ENCODE measurements at regions not wholly inside any gene's neighbourhood (a gene's known extent, or its start where the extent isn't known, plus 50 kb on each side); places are given as distances from the start of the nearest gene placed in this dataset.

DNA sequence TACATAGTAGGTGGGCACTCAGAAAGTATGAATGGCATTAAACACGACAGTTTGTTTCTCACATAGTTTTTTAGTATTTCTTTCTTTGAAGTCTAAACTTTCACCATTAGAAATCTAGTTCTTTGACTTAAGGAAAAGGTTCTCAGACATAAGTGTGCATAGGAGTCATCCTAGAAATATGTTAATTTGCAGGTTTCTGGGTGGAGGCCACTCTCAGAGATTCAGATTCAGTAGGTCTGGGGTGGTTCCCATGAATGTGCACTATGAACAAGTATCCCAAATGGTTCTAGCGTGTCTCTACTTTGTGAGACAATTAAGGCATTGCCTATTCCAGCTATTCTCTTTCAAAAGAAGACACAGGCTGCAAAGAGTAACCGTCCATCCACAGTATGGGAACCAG, 119.3 kb downstream of the NGF start:
- no peaks in the 10 kb centered on the region for H3K36me3 ChIP-seq (ENCODE audit: control insufficient read depth in 2 of 2, insufficient read depth in 2 of 2, low read length in 2 of 2)
- H3K4me3 ChIP-seq (ENCODE audit: low read length in 2 of 2), result no peak overlapping the region
- H3K9ac ChIP-seq (ENCODE audit: low read length in 2 of 2), result no peak overlapping the region
- no peak overlapping the region for H3K27ac ChIP-seq (ENCODE audit: low read length)
- H3K27me3 ChIP-seq (ENCODE audit: control insufficient read depth in 1 of 2, insufficient read depth in 2 of 2, low read length in 2 of 2), result no peaks in the 10 kb centered on the region
- no peaks in the 10 kb centered on the region for H3K9me3 ChIP-seq (ENCODE audit: control insufficient read depth in 2 of 2, low read length in 2 of 2)
- H3K4me1 ChIP-seq (ENCODE audit: control insufficient read depth, insufficient read depth, low read length), result no peaks in the 10 kb centered on the region

DNA sequence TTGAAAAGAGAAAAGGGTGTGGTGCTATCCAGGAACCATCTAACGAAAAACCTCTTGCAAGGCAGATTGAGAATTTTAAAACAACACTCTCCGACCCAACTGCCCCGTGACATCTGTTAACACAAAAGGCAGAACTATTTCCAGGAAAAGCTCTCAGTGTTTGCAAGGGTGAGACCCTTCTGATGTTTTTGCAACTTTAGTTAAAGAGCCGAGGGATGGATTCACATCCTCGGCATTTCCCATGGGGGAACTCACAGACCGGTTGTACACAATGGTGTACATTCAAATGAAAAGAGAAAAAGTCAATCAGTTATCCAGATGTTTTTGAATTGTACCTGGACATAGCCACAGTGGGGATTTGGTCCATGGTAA, 120.0 kb downstream of the NGF start:
- no peaks in the 10 kb centered on the region for H3K9me3 ChIP-seq (ENCODE audit: control insufficient read depth in 2 of 2, low read length in 2 of 2)
- H3K27ac ChIP-seq (ENCODE audit: low read length), result no peak overlapping the region
- H3K4me3 ChIP-seq (ENCODE audit: low read length in 2 of 2), result no peak overlapping the region
- H3K27me3 ChIP-seq (ENCODE audit: control insufficient read depth in 1 of 2, insufficient read depth in 2 of 2, low read length in 2 of 2), result no peaks in the 10 kb centered on the region
- no peaks in the 10 kb centered on the region for H3K36me3 ChIP-seq (ENCODE audit: control insufficient read depth in 2 of 2, insufficient read depth in 2 of 2, low read length in 2 of 2)
- no peaks in the 10 kb centered on the region for H3K4me1 ChIP-seq (ENCODE audit: control insufficient read depth, insufficient read depth, low read length)
- no peak overlapping the region for H3K9ac ChIP-seq (ENCODE audit: low read length in 2 of 2)

DNA sequence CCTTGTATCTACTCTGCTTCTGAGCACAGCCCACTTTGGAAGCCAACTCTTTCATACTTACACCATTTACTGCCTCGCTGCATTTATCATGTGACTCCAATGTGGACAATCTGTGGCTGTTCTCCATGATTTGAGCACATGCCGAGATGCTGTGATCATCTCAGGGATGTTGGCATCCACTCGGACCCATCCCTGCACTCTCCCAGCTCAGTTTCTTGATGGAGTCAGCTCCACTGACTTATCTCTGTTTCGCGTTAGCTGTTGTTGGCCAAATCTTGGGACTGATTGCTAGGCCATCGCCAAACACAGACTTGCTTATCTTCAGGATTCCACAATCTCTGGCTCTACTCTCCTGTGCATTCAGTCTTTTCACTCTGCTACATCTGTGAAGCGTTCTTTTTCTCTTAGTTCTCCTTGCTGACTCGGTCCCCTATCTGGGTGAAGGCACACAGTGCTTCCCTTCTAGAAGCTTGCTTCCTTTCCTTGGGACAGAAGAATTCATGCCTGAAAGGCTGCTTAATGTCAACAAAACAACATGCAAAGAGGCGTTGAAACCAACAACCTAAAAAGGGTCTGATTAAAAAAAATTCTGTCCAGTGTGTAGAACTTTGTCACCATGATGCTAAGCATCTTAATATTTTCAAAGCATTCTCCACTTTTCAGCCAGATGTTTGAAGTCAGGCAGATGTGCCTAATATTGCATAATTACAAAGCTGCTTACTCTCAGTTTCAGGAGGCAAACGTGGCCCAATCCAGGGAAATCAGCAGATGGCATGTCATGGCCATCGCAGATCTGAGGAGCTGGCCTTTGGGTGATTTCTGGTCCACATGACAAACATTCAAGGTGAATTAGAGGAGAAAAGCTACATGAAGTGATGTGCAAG, 120.7 kb downstream of the NGF start:
- Histone ChIP-seq H3K9ac (ENCODE audit: low read length in 2 of 2) (no peak overlapping the region), H3K4me3 (ENCODE audit: low read length in 2 of 2) (no peak overlapping the region), H3K36me3 (ENCODE audit: control insufficient read depth in 2 of 2, insufficient read depth in 2 of 2, low read length in 2 of 2) (no peaks in the 10 kb centered on the region), H3K27me3 (ENCODE audit: control insufficient read depth in 1 of 2, insufficient read depth in 2 of 2, low read length in 2 of 2) (no peaks in the 10 kb centered on the region), H3K4me1 (ENCODE audit: control insufficient read depth, insufficient read depth, low read length) (no peaks in the 10 kb centered on the region), H3K9me3 (ENCODE audit: control insufficient read depth in 2 of 2, low read length in 2 of 2) (no peaks in the 10 kb centered on the region), H3K27ac (ENCODE audit: low read length) (no peak overlapping the region)

DNA sequence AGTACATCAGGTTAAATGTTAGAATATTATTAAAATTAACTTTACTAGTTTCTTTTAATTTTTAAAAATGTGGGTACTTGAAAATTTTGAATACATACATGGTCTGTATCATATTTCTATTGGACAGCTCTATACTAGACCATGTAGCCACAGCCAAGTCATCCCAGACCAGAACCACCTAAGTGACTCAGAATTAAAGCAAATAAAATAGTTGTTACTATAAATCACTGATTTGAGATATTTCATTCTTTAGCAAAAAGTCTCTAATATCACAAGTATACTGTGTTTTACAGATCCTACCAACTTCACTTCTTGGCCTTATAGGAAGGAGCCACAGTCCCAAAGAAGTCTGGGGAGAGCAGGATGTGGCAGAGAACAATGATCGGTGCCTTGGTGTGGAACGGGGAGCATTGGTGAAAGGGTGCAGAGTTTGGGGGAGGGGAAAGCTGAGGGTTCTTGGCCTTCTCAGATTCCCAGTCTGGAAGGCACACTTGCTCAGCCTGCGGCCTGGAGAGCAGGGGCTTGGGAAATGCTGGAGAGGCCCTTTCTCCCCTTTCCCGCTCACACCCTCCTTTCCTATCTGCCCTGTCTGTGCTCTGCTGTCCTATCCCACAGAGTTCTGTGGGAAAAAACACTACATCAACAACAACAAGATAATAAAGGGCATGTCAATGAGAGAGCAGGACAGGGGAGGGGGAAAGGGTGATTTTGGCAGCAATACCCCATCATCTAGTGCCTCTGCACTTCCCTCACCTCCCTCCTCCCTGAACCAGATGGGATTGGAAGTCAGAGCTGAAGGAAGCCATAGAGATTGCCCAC, 122.1 kb downstream of the NGF start:
- H3K36me3 ChIP-seq (ENCODE audit: control insufficient read depth in 2 of 2, insufficient read depth in 2 of 2, low read length in 2 of 2), result no peaks in the 10 kb centered on the region
- no peak overlapping the region for H3K4me3 ChIP-seq (ENCODE audit: low read length in 2 of 2)
- H3K4me1 ChIP-seq (ENCODE audit: control insufficient read depth, insufficient read depth, low read length), result no peaks in the 10 kb centered on the region
- H3K9ac ChIP-seq (ENCODE audit: low read length in 2 of 2), result no peak overlapping the region
- no peak overlapping the region for H3K27ac ChIP-seq (ENCODE audit: low read length)
- no peaks in the 10 kb centered on the region for H3K9me3 ChIP-seq (ENCODE audit: control insufficient read depth in 2 of 2, low read length in 2 of 2)
- no peaks in the 10 kb centered on the region for H3K27me3 ChIP-seq (ENCODE audit: control insufficient read depth in 1 of 2, insufficient read depth in 2 of 2, low read length in 2 of 2)

DNA sequence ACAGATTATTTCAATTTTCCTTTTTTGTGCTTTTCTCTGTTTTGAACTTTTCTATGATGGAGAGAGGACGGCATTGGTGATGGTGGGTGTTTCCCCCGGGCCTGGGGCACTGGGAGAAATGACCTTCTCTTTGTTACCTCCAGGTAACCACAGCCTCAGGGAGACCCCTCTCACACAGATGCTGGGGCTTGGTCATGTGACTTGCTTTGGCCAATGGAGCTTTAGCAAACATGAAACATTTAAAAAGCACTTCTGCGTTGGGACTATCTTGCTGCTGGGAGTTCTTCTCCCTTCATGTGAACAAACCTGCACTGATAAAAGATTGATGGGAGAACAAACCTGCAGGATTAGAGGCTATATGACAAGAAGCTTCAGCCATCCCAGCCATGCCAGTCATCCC, 122.9 kb downstream of the NGF start:
- no peak overlapping the region for H3K9ac ChIP-seq (ENCODE audit: low read length in 2 of 2)
- H3K4me1 ChIP-seq (ENCODE audit: control insufficient read depth, insufficient read depth, low read length), result no peaks in the 10 kb centered on the region
- no peaks in the 10 kb centered on the region for H3K27me3 ChIP-seq (ENCODE audit: control insufficient read depth in 1 of 2, insufficient read depth in 2 of 2, low read length in 2 of 2)
- H3K36me3 ChIP-seq (ENCODE audit: control insufficient read depth in 2 of 2, insufficient read depth in 2 of 2, low read length in 2 of 2), result no peaks in the 10 kb centered on the region
- H3K4me3 ChIP-seq (ENCODE audit: low read length in 2 of 2), result no peak overlapping the region
- H3K9me3 ChIP-seq (ENCODE audit: control insufficient read depth in 2 of 2, low read length in 2 of 2), result no peaks in the 10 kb centered on the region
- no peak overlapping the region for H3K27ac ChIP-seq (ENCODE audit: low read length)

DNA sequence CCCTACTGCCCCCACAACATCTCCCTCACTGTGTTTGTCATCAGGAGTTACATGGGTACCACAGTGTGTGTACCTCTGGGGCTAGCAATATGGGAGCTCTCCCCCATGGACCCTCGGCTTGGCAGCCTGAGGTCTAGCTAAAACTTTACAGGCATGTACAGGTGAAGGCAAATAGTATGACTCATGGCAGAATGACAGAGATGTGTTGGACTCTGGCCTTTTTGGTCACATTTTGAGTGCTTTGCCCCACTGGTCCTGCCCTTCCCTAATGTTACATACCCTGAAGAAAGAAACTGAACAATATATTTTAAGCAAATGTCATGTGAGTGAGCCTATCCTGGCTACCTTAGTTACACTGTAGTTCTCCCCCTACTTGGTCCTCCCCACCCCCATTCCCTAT, 124.0 kb downstream of the NGF start:
- no peaks in the 10 kb centered on the region for H3K27me3 ChIP-seq (ENCODE audit: control insufficient read depth in 1 of 2, insufficient read depth in 2 of 2, low read length in 2 of 2)
- H3K4me3 ChIP-seq (ENCODE audit: low read length in 2 of 2), result no peak overlapping the region
- no peaks in the 10 kb centered on the region for H3K9me3 ChIP-seq (ENCODE audit: control insufficient read depth in 2 of 2, low read length in 2 of 2)
- no peak overlapping the region for H3K9ac ChIP-seq (ENCODE audit: low read length in 2 of 2)
- H3K36me3 ChIP-seq (ENCODE audit: control insufficient read depth in 2 of 2, insufficient read depth in 2 of 2, low read length in 2 of 2), result no peaks in the 10 kb centered on the region
- no peak overlapping the region for H3K27ac ChIP-seq (ENCODE audit: low read length)
- H3K4me1 ChIP-seq (ENCODE audit: control insufficient read depth, insufficient read depth, low read length), result no peaks in the 10 kb centered on the region

DNA sequence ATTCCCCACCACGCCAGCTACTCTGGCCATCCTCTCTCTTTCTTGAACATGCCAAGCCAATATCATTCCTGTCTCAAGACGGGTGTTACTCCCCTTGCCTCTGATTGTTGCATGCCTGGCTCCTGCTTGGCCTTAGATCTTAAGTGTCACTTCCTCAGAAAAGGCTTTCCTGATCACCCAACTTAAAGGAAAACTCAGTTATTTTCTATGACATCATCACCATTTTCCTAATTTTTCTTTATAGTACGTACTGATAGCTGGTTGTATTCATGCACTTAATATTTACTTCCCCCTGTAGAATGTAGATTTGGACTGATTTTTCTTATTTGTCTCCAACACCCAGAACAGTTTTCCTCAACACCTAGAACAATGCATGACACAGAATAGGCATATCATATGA, 123.8 kb upstream of the TSPAN2 start:
- H3K9me3 ChIP-seq (ENCODE audit: control insufficient read depth in 2 of 2, low read length in 2 of 2), result no peaks in the 10 kb centered on the region
- no peaks in the 10 kb centered on the region for H3K4me1 ChIP-seq (ENCODE audit: control insufficient read depth, insufficient read depth, low read length)
- H3K4me3 ChIP-seq (ENCODE audit: low read length in 2 of 2), result no peak overlapping the region
- no peak overlapping the region for H3K9ac ChIP-seq (ENCODE audit: low read length in 2 of 2)
- H3K27ac ChIP-seq (ENCODE audit: low read length), result no peak overlapping the region
- no peaks in the 10 kb centered on the region for H3K27me3 ChIP-seq (ENCODE audit: control insufficient read depth in 1 of 2, insufficient read depth in 2 of 2, low read length in 2 of 2)
- H3K36me3 ChIP-seq (ENCODE audit: control insufficient read depth in 2 of 2, insufficient read depth in 2 of 2, low read length in 2 of 2), result no peaks in the 10 kb centered on the region

DNA sequence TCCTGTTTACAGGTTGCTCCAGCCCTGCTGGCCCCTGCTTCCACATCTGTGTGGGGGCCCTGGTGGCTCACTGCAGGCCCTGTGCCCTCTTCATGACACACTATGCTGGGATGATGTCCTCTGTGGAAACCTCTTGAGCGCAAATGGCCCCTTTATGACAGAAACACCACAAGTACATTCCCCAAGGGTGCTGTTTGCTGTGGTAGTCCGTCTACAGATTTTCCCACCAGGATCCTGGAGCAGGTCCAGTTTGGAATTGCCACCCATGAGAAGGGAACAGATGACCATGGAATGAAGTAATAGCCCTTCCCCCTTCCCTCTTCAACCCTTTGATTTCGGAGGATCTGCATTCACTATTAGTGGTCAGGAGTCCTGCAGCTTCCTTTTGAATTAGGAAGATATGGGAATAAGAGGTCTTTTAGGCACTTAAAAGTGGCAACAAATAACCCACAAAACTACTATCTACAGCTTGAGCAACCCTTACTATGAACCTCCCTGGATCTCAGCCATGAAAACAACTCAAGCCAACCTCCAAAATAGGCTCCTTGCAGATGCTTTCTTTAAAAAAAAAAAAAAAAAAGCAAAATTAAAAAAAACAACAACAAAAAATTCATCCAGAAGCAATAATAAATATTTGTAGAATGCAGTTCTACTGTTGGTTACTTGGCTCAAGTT, 121.9 kb upstream of the TSPAN2 start:
- H3K9me3 ChIP-seq (ENCODE audit: control insufficient read depth in 2 of 2, low read length in 2 of 2), result no peaks in the 10 kb centered on the region
- H3K4me3 ChIP-seq (ENCODE audit: low read length in 2 of 2), result no peak overlapping the region
- no peaks in the 10 kb centered on the region for H3K4me1 ChIP-seq (ENCODE audit: control insufficient read depth, insufficient read depth, low read length)
- H3K27me3 ChIP-seq (ENCODE audit: control insufficient read depth in 1 of 2, insufficient read depth in 2 of 2, low read length in 2 of 2), result no peaks in the 10 kb centered on the region
- H3K27ac ChIP-seq (ENCODE audit: low read length), result no peak overlapping the region
- H3K36me3 ChIP-seq (ENCODE audit: control insufficient read depth in 2 of 2, insufficient read depth in 2 of 2, low read length in 2 of 2), result no peaks in the 10 kb centered on the region
- no peak overlapping the region for H3K9ac ChIP-seq (ENCODE audit: low read length in 2 of 2)

DNA sequence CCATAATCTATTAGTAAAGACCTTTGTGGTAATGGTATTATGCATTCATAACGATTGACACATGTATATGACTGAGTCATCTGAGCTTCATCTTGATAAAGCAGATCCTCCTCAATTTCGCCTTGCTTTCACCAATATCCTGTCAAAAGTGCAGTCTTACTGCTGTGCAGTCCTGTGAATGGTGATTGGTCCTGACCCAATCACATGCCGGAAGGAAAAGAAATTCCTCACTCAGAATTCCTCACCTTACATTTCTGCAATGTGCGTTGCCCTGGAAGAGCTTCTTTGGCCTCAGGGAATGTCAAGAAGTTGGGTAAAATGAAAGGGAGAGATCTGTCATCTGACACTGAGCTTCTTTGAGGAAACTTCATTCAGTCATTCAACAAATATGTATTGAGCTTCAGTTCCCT, 121.0 kb upstream of the TSPAN2 start:
- H3K36me3 ChIP-seq (ENCODE audit: control insufficient read depth in 2 of 2, insufficient read depth in 2 of 2, low read length in 2 of 2), result no peaks in the 10 kb centered on the region
- H3K9ac ChIP-seq (ENCODE audit: low read length in 2 of 2), result no peak overlapping the region
- no peak overlapping the region for H3K27ac ChIP-seq (ENCODE audit: low read length)
- H3K4me3 ChIP-seq (ENCODE audit: low read length in 2 of 2), result no peak overlapping the region
- H3K9me3 ChIP-seq (ENCODE audit: control insufficient read depth in 2 of 2, low read length in 2 of 2), result no peaks in the 10 kb centered on the region
- no peaks in the 10 kb centered on the region for H3K27me3 ChIP-seq (ENCODE audit: control insufficient read depth in 1 of 2, insufficient read depth in 2 of 2, low read length in 2 of 2)
- H3K4me1 ChIP-seq (ENCODE audit: control insufficient read depth, insufficient read depth, low read length), result no peaks in the 10 kb centered on the region

DNA sequence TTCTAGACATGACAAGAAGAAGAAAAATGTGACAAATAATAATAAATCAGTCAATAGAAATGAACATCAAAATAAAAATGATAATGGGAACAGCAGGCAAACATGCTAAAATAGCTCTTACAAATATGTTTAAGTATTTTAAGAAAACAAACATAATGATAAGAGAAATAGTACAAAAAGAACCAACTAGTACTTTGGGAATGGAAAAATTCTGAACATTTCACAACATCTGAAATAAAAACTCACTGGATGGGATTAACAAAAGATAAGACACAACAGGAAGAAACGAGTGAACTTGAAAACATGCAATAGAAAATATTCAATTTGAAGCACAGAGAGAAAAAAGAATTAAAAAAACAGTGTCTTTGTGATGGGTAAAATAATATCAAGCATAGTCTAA, 115.2 kb upstream of the TSPAN2 start:
- no peak overlapping the region for H3K27ac ChIP-seq (ENCODE audit: low read length)
- H3K4me1 ChIP-seq (ENCODE audit: control insufficient read depth, insufficient read depth, low read length), result no peaks in the 10 kb centered on the region
- H3K9me3 ChIP-seq (ENCODE audit: control insufficient read depth in 2 of 2, low read length in 2 of 2), result no peaks in the 10 kb centered on the region
- no peaks in the 10 kb centered on the region for H3K27me3 ChIP-seq (ENCODE audit: control insufficient read depth in 1 of 2, insufficient read depth in 2 of 2, low read length in 2 of 2)
- no peak overlapping the region for H3K4me3 ChIP-seq (ENCODE audit: low read length in 2 of 2)
- H3K9ac ChIP-seq (ENCODE audit: low read length in 2 of 2), result no peak overlapping the region
- no peaks in the 10 kb centered on the region for H3K36me3 ChIP-seq (ENCODE audit: control insufficient read depth in 2 of 2, insufficient read depth in 2 of 2, low read length in 2 of 2)

All from stomach smooth muscle (tissue), 2 donors.